HG03175 (cell line): ENCODE measurements at regions not wholly inside any gene's neighbourhood (a gene's known extent, or its start where the extent isn't known, plus 50 kb on each side); places are given as distances from the start of the nearest gene placed in this dataset.
A peak's percentile ranks its signal among the peaks of the same experiment; 100 is the strongest.

ENCODE experiments used
- ATAC-seq: cut with Tn5 transposase; IDR thresholded peaks from one replicate; pipeline ENCODE4 v1.9.1; 2021; ENCODE audit warnings: mild to moderate bottlenecking, moderate library complexity; ENCODE audit not compliant: unreplicated experiment

DNA sequence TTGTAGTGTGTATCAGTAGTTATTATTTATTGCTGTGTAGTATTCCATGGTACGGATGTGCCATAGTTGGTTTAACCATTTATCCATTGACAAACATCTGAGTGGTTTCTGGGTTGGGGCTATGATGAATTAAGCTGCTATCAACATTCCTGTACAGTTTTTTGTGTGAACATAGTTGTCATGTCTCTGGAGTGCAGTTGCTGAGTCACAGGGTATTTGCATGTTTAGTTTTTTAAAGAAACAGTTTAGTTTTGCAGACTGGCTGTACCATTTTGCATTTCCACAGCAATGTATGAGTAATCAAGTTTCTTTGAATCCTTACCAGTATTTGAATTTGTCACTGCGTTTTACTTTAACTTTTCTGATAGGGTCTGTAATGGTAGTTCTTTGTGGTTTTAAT is 516.7 kb upstream of the CELF2 start:
- no peak for ATAC-seq

DNA sequence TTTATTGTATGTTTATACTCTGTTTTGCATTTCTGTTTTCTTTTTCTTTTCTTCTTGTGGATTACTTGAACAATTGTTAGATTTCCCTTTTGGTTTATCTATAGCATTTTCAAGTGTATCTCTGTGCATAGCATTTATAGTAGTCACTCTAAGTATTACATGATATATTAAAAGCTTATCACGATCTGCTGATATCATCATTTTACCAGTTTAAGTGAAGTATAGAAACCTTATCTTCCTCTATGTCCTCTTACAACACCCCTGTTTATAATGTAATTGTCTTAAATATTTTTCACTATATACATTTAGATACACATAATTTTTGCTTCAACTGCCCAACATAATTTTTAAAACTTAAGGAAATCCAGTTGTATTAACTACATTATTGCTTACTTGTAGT is 513.9 kb upstream of the CELF2 start:
- ATAC-seq: no peak

DNA sequence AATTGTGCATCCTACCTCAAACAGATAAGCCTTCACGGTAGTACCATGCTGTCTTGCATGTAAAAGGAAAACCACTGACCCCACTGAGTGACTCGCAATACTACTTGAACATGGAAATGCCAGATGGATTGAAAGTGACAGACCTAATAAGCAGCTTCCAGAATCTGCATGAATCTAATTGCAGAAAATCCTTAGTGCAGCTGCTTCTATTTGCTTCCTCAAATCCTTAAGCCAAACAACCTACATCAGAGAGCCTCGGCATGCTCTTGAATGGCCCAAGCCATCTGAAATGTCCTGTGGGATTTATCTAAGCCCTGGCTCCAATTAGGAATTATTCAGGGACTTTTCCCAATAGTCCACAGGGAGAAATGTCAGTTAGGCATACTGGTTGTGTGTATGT is 509.5 kb upstream of the CELF2 start:
- ATAC-seq: no peak

DNA sequence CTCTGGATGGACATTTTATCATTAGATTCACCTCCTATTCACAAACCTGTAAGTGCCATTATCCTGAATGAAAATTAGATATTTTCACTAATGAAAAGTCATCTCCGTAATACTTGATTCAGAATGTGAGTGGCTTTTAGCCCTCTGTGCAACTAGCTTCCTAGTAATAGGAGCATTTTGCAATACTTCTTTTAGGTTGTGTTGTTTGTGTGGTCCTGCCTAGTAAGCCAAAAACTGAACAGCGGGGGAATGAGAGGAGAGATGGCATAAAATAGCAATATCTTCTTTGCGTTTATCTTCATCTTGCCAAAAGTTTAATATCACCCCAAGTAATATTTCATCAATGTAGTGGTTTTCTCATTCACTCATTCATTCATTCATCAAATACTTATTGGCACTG is 507.5 kb upstream of the CELF2 start:
- ATAC-seq: no peak

- no peak for ATAC-seq
These were observed 504.6 kb upstream of the CELF2 start for GRCh38 chr10:10513067-10513466.

- no peak for ATAC-seq
These were observed 503.8 kb upstream of the CELF2 start for GRCh38 chr10:10513898-10514297.

DNA sequence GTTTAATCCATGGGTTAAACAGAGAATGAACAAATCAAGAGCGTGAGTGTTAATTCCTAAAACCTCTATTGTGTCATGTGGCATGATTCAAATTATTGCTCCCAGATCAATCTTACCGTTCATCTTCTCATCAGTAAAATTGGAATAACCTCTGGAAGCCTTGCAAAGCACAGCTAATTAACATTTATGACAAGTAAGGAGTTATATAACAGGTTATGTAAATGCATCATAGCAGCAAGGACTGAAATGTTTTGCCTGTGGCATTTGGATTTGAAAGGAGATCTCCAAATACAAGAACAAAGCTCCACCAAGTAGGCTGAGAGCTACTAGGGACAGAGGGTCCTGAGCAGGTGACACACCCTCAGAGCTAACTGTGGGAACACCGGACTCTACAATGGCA is 502.9 kb upstream of the CELF2 start:
- no peak for ATAC-seq

- no peak for ATAC-seq
These were observed 502.0 kb upstream of the CELF2 start for GRCh38 chr10:10515479-10516204.

DNA sequence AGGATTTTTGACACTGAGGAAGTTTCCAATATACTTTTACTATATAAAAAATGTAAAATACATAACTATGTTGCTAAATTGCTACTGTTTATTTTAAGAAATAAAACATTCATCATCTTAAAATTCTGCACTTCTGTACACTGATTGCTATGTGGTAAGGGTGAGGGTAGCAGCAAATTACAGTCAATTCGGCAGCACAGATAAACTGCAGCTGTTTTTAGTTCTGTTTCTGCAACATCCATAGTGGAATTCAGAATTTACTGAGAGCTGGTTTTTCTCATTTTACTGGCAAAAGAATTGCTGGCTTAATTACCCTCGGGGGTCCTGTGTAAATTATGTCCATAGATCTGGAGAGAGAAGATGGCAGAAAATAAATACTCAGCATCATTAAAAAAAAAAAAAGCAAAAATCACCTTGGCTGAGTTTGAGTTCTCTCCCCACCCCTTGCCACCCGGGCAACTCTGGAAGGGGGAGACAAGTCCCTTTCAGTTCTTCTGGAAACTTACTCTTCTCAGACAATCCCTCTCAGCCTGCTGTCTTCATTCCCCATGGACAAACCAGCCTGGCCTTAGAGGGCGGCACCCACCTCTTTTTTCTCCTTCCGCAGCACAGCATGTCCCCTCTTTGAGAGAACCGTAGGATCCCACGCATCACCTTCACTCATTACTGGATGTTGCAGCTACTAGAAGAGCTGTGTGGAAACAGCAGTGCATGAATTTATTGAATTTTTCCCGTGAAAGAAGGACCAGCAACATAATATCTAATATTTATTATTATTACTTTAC is 501.1 kb upstream of the CELF2 start:
- ATAC-seq: no peak

DNA sequence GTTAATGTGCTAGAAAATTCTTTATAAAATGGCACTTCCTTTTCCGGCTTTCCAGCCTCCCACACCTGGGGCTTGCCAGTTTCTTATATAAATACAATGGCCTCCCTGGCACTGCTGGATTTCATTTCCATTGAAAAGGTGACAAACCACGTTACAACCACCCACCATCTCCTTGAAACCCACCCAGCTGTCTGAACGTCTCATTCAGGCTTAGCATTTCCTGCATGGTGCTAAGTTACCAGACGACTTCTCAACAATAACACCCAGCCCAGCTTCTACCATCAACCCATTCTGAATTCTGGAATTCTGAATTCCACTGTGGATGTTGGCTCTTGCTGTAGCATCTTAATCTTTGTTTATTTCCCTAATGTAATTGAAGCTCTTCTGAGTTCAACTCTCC is 499.8 kb upstream of the CELF2 start:
- no peak for ATAC-seq

- no peak for ATAC-seq
These were observed 498.0 kb upstream of the CELF2 start for GRCh38 chr10:10519674-10520073.

DNA sequence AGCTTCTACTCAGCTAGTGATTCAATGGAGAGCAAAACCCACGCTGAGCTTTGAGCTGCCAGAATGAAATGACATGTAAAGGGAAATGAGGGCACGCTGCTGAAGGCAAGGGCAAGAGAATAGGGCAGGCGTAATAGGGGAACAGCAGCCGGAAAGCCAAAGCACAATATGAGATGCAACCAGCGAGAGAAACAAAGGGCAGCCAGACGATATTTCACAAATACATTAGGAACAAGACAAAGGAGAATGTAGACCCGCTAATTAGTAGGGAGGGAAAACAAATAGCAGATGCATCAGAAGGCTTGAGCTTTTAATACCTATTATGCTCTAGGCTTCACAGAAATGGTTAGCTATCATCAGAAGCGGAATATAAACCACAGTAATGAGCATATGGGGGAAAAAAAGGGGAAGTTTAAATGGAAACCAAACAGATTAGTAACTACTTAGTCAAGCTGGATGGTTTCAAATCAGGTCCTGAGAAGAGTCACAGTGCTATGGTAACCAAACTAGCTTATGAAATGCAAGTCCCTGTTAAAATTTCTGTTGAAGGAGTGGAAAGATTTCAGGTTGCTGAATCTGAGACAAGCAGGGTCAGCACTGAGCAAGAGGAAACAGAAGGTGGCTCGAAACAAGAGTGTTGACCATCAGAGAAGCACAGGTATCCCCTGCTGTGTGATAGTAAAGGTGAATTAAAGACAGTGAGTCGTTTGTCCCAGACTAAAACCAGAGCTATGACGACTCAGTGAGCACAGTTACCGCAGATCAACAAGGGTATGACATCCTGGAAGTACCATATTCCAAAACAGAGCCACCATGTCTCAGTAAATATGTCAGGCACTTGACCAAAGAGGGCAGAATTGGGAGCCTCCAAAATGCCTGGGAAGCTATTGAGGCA is 496.9 kb upstream of the CELF2 start:
- ATAC-seq: peak; percentile 96

- no peak for ATAC-seq
These were observed 490.8 kb upstream of the CELF2 start for GRCh38 chr10:10526846-10527245.

- ATAC-seq: no peak
These were observed 489.7 kb upstream of the CELF2 start for GRCh38 chr10:10527861-10528562.

DNA sequence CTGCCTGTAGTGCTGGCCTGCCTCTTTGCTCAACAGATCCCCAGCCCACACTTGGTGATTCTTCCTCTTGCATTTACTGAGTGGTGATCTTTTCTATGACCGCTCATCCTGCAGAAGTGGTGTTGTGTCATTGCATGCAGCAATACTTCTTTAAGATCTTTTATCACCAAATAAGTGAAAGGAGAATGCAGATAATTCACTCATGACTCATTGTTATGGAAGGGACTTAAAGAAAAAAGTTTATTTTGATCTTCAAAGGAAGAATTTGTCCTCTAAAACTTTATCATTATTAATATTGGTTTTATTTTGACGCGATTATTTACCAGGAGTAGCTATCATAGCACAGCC is 489.1 kb upstream of the CELF2 start:
- no peak for ATAC-seq

- ATAC-seq: no peak
These were observed 487.4 kb upstream of the CELF2 start for GRCh38 chr10:10530313-10530712.

GRCh38 chr10:10532236-10532635 is 485.4 kb upstream of the CELF2 start:
- no peak for ATAC-seq

DNA sequence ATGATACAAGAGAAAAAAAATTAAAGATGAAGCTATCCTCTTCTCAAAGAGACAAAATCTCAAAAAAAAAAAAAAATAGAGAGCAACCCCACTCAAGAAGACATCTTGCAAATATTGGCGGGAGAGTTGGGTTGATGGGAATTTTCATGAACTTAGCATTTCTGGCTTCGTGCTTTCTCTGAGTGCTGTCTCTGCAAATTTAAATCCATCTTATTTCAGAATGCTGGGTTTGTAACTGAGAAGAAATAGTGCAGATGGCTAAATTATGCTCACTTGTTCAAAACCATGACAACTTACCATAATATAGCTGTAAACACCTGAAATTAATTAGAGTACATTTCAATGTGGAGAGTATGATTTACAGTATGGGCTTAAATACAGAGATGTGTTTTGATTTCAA is 484.8 kb upstream of the CELF2 start:
- ATAC-seq: no peak

- no peak for ATAC-seq
These were observed 484.2 kb upstream of the CELF2 start for GRCh38 chr10:10533437-10533836.

GRCh38 chr10:10538326-10538725 is 479.3 kb upstream of the CELF2 start:
- no peak for ATAC-seq

DNA sequence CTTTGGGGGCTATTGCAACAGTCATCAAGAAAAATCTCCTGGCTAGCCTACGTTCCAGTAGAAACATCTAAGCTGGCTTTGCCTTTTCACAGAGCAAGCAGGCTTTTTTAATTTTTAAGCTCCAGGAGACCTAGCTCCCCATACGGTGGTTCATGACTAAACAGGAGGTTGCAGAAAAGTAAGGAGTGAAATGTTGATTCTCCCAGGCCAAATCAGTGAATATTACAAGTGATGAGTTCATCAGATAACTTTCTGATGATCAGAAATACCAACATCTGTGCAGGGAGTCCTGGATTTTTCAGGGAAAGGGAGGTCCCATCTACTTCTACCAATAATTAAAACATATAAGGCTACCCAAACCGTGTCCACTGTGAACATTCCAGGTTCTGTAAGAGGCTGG is 477.3 kb upstream of the CELF2 start:
- ATAC-seq: no peak
